GM19397 (cell line): ENCODE measurements at regions not wholly inside any gene's neighbourhood (a gene's known extent, or its start where the extent isn't known, plus 50 kb on each side); places are given as distances from the start of the nearest gene placed in this dataset.

Experiments used
- ATAC-seq: cut with Tn5 transposase; IDR thresholded peaks from one replicate; pipeline ENCODE4 v1.9.1; 2021; ENCODE audit warnings: mild to moderate bottlenecking, moderate library complexity; ENCODE audit not compliant: unreplicated experiment

- ATAC-seq = no peak
Observed at GRCh38 chr2:8575834-8576423, 105.9 kb upstream of the ID2 start.

- no peak for ATAC-seq
Observed at GRCh38 chr2:8576525-8577167, 105.2 kb upstream of the ID2 start.

GRCh38 chr2:8577573-8577972 lies 104.3 kb upstream of the ID2 start:
- ATAC-seq = no peak

GRCh38 chr2:8578335-8579244 lies 103.3 kb upstream of the ID2 start:
- no peak for ATAC-seq

GRCh38 chr2:8579485-8580085 lies 102.3 kb upstream of the ID2 start:
- ATAC-seq = no peak

- ATAC-seq = no peak
Observed at GRCh38 chr2:8580316-8581233, 101.3 kb upstream of the ID2 start.

GRCh38 chr2:8581234-8581561 lies 100.7 kb upstream of the ID2 start:
- no peak for ATAC-seq

- no peak for ATAC-seq
Observed at GRCh38 chr2:8581601-8582041, 100.2 kb upstream of the ID2 start.

- no peak for ATAC-seq
Observed at GRCh38 chr2:8582191-8582590, 99.7 kb upstream of the ID2 start.

- ATAC-seq = no peak
Observed at GRCh38 chr2:8582651-8583399, 99.0 kb upstream of the ID2 start.

- ATAC-seq = peak; percentile 83
Observed at GRCh38 chr2:8583400-8584173, 98.3 kb upstream of the ID2 start.

GRCh38 chr2:8584174-8585066 lies 97.4 kb upstream of the ID2 start:
- no peak for ATAC-seq

GRCh38 chr2:8586457-8587051 lies 95.3 kb upstream of the ID2 start:
- ATAC-seq = no peak

GRCh38 chr2:8587251-8587791 lies 94.5 kb upstream of the ID2 start:
- no peak for ATAC-seq

GRCh38 chr2:8587920-8588830 lies 93.7 kb upstream of the ID2 start:
- ATAC-seq = no peak

- no peak for ATAC-seq
Observed at GRCh38 chr2:8588831-8589191, 93.0 kb upstream of the ID2 start.
